GM19395 (cell line): ENCODE measurements at regions not wholly inside any gene's neighbourhood (a gene's known extent, or its start where the extent isn't known, plus 50 kb on each side); places are given as distances from the start of the nearest gene placed in this dataset.

Experiments used
- ATAC-seq: cut with Tn5 transposase; IDR thresholded peaks from one replicate; pipeline ENCODE4 v1.9.1; 2021; ENCODE audit warnings: mild to moderate bottlenecking, moderate library complexity; ENCODE audit not compliant: unreplicated experiment

DNA sequence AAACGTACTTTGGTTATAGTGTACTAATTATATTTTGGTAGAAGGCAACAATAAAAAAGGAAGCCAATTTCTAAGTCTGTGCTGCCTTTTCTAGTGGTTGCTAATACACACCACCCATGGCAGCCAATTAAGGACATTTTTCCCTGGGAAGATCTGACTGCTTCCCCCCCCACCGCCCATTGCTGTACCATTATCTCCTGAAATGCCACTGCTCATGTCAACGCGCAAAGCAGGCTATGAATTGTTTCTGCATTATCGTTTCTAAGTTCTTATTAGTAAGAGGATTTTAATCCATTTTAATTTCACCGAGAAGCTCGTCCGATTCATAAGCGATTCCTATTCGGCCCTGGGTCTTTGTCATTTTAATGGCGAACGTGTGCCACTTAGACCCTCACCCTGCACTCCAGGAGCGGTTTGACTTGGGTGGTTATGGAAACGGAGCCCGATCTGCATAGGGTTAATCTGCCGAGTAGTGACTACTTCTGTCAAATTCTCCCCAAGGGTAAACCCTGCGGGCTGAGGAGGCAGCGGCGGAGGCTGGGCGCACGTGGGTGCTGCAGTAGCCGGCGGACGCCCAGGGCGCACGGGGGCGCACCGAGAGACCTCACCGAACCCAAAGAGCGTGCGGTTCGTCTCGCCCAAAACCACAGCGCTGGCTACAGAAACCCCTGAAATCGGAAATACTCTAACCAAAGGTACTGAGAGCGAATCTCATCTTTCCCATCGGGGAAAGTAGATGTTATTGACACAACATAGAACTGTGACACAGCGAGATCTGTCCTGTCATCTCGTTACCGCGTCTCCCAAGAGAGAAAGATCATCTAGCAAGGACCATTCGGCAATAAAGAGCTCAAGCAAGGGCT lies 55.8 kb upstream of the SHC3 start:
- peak; percentile 89 for ATAC-seq

GRCh38 chr9:89236955-89237573 lies 58.4 kb upstream of the SHC3 start:
- no peak for ATAC-seq

GRCh38 chr9:89238424-89238823 lies 59.8 kb upstream of the SHC3 start:
- no peak for ATAC-seq

- no peak for ATAC-seq
Measured at GRCh38 chr9:89243296-89244061, 64.9 kb upstream of the SHC3 start.

DNA sequence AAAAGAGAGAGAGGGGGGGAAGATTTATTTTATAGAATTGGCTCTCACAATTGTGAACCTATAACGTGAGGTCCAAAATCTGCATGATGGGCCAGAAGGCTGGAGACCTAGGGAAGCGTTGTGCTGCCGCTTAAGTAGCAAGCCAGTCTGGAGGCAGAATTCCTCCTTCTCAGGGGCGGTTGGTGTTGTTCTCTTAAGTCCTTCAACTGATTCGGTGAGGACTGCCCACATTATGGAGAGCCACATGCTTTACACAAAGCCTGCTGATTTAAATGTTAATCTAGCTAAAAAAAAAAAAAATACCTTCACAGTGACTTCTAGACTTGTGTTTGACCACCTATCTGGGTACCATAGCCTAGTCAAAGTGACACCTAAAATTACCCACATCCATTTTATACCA lies 64.2 kb upstream of the CKS2 start:
- ATAC-seq, result no peak

DNA sequence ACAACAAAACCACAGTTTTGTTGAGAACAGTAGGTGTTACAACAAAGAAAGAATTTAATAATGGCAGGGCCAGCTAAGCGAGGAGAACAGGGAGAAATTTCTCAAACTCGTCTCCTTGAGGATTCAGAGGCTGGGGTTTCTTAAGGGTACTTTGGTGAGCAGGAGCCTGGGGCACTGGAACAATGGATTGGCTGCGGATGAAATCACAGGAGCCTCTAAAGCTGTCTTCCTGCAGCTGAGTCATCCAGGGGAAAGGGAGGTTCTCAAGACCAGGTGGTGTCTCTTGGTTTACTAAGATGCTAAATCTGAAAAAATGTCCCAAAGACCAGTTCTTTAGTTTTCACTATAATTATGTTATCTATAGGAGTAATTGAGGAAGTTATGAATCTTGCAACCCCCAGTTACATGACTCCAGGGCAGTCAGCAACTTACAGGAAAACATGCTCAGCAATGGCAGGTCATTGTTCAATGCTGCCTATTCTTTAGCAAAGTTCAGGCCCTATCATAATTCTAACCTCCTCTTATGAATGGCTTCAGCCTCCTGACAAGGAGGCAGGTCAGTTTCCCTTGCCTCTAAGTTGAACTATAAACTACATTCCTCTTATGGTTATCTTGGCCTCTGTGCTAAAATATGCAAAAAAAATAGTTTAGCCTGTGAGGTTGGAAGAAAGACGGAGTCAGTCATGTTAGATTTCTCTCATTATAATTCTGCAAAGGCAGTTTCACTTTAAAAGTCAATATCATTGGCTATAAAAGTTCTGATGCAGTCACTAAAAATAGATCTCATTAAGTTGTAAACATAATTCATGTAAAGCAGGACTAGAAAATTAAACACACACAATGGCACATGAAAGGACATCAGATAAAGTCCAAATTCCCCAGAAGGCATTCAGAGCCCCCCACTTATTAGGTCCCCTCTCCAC lies 63.3 kb upstream of the CKS2 start:
- ATAC-seq, result no peak

- ATAC-seq, result no peak
Measured at GRCh38 chr9:89249001-89249400, 62.0 kb upstream of the CKS2 start.

DNA sequence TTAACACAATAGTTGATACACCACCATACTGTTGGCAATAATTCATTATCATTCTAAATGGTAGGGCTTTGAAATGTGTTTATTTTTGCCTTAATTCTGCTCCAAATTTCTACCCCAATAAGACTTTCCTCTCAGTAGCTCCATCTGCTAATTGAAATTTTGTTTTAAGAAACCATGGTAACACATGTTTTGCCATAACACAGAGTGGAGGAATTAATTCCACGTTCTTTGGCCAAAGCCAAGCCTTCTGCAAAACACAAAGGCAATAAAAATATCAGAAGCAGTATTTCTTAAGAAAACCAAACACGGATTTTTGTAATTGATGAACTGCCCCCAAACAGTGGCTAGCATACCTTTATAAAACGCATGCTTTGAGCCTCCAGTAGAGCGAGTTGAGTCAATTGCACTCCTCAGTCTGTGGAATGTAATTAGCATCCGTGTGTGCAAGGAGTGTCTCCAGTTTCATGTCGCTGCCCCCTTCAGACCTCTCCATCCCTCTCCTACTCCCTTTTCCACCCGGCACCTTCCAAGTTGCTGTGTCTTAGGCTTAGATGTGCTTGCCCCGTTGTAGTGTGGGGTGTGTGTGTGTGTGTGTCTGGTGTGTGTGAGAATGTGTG lies 58.2 kb upstream of the CKS2 start:
- no peak for ATAC-seq

GRCh38 chr9:89254058-89254772 lies 56.8 kb upstream of the CKS2 start:
- ATAC-seq, result no peak

DNA sequence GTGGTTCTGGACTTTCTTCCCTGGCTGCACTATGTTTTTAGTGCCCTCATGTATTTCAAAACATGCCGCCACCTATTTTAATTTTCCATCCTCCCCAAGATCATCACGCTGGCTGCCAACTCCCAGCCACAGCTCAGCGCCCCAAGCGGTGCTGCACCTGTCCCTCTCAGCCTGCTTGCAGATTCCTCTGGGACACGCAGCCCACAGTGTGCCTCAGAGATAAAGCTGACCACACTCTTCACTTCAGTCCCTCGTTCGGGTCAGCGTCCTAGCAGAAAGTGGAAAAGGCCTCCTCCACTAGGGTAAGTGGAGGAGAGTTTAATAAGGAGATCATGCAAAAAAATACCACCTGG lies 56.2 kb upstream of the CKS2 start:
- no peak for ATAC-seq

DNA sequence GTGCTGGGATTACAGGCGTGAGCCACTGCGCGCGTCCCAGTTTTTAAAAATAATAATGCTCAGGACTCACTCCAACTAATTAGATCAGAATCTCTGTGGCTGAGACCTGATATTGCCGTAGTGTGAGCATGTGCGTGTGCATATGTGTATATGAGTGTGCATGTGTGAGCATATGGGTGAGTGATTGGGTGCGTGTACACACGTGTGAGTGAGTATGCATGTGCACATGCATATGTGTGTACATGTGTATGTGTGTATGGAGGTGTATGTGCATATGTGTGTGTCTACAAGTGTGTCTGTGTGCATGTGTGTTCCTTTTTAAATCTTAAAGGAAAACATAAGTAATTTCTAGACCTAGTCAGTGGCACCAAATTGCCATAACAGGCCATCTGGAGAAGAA lies 54.8 kb upstream of the CKS2 start:
- ATAC-seq, result no peak

DNA sequence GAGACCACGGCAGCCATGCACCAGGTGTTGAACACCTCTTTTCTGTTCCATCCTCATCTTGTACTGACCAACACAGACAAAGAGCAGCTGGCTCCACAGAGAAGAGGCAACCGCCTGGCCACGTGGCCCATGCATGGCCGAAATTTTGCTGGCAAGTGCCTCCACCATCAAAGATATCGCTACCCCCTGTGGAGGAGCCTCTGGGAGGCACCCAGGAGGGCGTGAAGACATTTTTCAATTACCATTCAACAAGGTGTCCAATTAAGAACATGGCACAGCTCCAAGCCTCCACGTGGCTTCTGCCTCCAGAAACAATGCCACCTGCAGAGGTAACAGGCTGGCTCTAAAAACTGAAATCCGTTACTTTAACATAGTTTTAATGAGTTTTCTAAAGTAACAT lies 54.4 kb upstream of the CKS2 start:
- no peak for ATAC-seq

GRCh38 chr9:89260525-89260924 lies 50.5 kb upstream of the CKS2 start:
- no peak for ATAC-seq
